ENCODE measurements at regions not wholly inside any gene's neighbourhood (a gene's known extent, or its start where the extent isn't known, plus 50 kb on each side); places are given as distances from the start of the nearest gene placed in this dataset.

DNA sequence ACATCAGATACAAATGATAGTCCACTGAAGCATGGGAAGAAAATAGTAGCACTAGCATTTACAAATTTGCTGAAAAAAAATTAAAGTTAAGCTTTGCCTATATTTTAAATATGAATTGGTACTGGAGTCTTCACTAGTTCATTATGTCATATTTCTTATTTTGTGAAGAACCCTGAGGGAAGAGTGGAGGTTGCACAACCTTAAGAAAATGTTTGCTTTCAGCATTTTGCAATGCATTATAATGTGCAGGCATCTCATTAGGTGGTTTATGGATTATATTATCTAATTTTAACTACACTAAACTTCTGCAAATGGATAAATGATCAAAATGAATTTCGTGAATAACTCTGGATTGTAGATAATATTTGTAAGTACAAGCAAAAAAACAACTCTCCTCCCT is 390.8 kb upstream of the HS3ST5 start:
- no peaks in the 10 kb centered on the region for H3K36me3 ChIP-seq (ENCODE audit: insufficient read depth, low read length)
- H3K4me1 ChIP-seq (ENCODE audit: insufficient read depth, low read length, severe bottlenecking): no peaks in the 10 kb centered on the region
- H2AFZ ChIP-seq (ENCODE audit: low read length): no peak overlapping the region
- no peaks in the 10 kb centered on the region for H3K9me2 ChIP-seq (ENCODE audit: low read depth, low read length)
- H3K4me2 ChIP-seq (ENCODE audit: low read length): no peak overlapping the region
- H3K27me3 ChIP-seq (ENCODE audit: insufficient read depth, low read length): no peaks in the 10 kb centered on the region
- no peak overlapping the region for H3K27ac ChIP-seq (ENCODE audit: low read depth, low read length, poor library complexity, severe bottlenecking)
- no peaks in the 10 kb centered on the region for H4K20me1 ChIP-seq (ENCODE audit: insufficient read depth, low read length)
- no peak overlapping the region for H3K9ac ChIP-seq (ENCODE audit: low read length)
- H3F3A ChIP-seq (ENCODE audit: insufficient read depth, low read length): no peaks in the 10 kb centered on the region
- H3K9me3 ChIP-seq (ENCODE audit: low read length): no peaks in the 10 kb centered on the region
- H3K4me3 ChIP-seq (ENCODE audit: low read depth, low read length, poor library complexity, severe bottlenecking): no peak overlapping the region
- no peaks in the 10 kb centered on the region for H3K79me2 ChIP-seq (ENCODE audit: insufficient read depth, low read length)
- TF ChIP-seq, protein P1, sequence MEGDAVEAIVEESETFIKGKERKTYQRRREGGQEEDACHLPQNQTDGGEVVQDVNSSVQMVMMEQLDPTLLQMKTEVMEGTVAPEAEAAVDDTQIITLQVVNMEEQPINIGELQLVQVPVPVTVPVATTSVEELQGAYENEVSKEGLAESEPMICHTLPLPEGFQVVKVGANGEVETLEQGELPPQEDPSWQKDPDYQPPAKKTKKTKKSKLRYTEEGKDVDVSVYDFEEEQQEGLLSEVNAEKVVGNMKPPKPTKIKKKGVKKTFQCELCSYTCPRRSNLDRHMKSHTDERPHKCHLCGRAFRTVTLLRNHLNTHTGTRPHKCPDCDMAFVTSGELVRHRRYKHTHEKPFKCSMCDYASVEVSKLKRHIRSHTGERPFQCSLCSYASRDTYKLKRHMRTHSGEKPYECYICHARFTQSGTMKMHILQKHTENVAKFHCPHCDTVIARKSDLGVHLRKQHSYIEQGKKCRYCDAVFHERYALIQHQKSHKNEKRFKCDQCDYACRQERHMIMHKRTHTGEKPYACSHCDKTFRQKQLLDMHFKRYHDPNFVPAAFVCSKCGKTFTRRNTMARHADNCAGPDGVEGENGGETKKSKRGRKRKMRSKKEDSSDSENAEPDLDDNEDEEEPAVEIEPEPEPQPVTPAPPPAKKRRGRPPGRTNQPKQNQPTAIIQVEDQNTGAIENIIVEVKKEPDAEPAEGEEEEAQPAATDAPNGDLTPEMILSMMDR (IDR thresholded peaks at IDR 0.05; ENCODE audit: low read length): no peak

DNA sequence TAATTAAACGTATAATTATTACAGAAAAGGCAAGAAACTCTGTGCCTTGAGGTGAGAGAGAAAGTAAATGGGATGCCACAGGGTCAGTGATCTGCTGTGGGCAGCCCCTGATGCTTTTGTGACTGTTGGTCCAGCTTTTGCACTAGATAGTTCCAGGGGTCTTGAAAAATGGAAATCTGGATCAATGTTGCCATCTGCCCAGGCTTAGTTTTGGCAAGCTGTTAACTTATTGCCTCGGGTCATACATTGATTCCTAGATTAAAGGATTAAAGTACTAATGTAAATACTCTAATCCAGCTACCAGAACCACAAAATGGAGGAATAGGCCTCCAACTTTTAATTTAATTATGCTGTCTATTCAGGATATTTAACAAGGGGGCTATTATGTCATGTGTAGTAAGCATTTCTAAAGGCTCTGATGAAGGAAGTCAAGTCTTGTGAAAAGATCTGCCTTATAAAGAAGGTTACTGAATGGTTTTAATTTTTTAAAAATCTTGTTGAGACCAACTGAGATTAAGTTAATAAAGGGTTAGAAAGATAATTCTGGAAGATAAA is 376.0 kb upstream of the HS3ST5 start:
- Histone ChIP-seq H3K27ac (ENCODE audit: low read depth, low read length, poor library complexity, severe bottlenecking) (no peak overlapping the region), H3K9me2 (ENCODE audit: low read depth, low read length) (no peaks in the 10 kb centered on the region), H3K4me3 (ENCODE audit: low read depth, low read length, poor library complexity, severe bottlenecking) (no peak overlapping the region), H2AFZ (ENCODE audit: low read length) (no peak overlapping the region), H3F3A (ENCODE audit: insufficient read depth, low read length) (no peaks in the 10 kb centered on the region), H3K27me3 (ENCODE audit: insufficient read depth, low read length) (no peaks in the 10 kb centered on the region), H4K20me1 (ENCODE audit: insufficient read depth, low read length) (no peaks in the 10 kb centered on the region), H3K9me3 (ENCODE audit: low read length) (no peaks in the 10 kb centered on the region), H3K79me2 (ENCODE audit: insufficient read depth, low read length) (no peaks in the 10 kb centered on the region), H3K36me3 (ENCODE audit: insufficient read depth, low read length) (no peaks in the 10 kb centered on the region), H3K4me1 (ENCODE audit: insufficient read depth, low read length, severe bottlenecking) (no peaks in the 10 kb centered on the region), H3K9ac (ENCODE audit: low read length) (no peak overlapping the region), H3K4me2 (ENCODE audit: low read length) (no peak overlapping the region)
- no peak for TF ChIP-seq EZH2 (IDR thresholded peaks at IDR 0.05; ENCODE audit: borderline replicate concordance, low read length)
- TF ChIP-seq, protein P1 (IDR thresholded peaks at IDR 0.05; ENCODE audit: low read length): no peak

DNA sequence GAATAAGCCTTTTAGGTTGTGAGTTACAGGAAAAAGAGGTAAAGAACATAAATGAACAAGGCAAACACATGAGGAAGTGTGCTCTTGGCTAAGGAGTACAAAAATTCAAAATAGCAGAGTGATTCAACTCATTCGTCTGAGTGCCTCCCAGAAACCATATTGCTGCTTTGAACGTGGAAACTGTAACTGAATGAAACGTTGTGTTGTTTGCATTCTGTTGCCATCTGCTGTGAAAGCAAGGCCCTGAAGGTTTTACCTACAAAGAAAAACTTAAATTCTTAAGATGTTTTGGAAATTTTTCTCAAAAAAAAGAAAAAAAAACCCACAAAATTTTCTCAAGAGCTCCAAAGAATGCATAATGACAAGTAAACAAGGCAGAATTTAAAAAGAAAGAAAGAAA is 375.4 kb upstream of the HS3ST5 start:
- Histone ChIP-seq H3K27me3 (ENCODE audit: insufficient read depth, low read length) (no peaks in the 10 kb centered on the region), H3F3A (ENCODE audit: insufficient read depth, low read length) (no peaks in the 10 kb centered on the region), H3K4me2 (ENCODE audit: low read length) (no peak overlapping the region), H3K79me2 (ENCODE audit: insufficient read depth, low read length) (no peaks in the 10 kb centered on the region), H3K36me3 (ENCODE audit: insufficient read depth, low read length) (no peaks in the 10 kb centered on the region), H3K27ac (ENCODE audit: low read depth, low read length, poor library complexity, severe bottlenecking) (no peak overlapping the region), H3K4me1 (ENCODE audit: insufficient read depth, low read length, severe bottlenecking) (no peaks in the 10 kb centered on the region), H4K20me1 (ENCODE audit: insufficient read depth, low read length) (no peaks in the 10 kb centered on the region), H3K4me3 (ENCODE audit: low read depth, low read length, poor library complexity, severe bottlenecking) (no peak overlapping the region), H3K9me3 (ENCODE audit: low read length) (no peaks in the 10 kb centered on the region), H2AFZ (ENCODE audit: low read length) (no peak overlapping the region), H3K9ac (ENCODE audit: low read length) (no peak overlapping the region), H3K9me2 (ENCODE audit: low read depth, low read length) (no peaks in the 10 kb centered on the region)
- no peak for TF ChIP-seq EZH2 (IDR thresholded peaks at IDR 0.05; ENCODE audit: borderline replicate concordance, low read length)
- TF ChIP-seq, protein P1 (IDR thresholded peaks at IDR 0.05; ENCODE audit: low read length): no peak

Measured in OCI-LY1 (cell line).